Mammary epithelial cell (primary cell): ENCODE measurements at regions not wholly inside any gene's neighbourhood (a gene's known extent, or its start where the extent isn't known, plus 50 kb on each side); places are given as distances from the start of the nearest gene placed in this dataset.

ENCODE experiments used
- EZH2 ChIP-seq: IDR thresholded peaks from 2 replicates; pipeline ENCODE4 v1.6.1; 2012; ENCODE audit warnings: low read length, inconsistent platforms, borderline replicate concordance
- TF ChIP-seq, protein P1 (sequence below), 2 donors: IDR thresholded peaks in 1 of 2; conservative IDR thresholded peaks in 1 of 2; 2 replicates each; pipeline ENCODE4 v1.5.1; 2011 to 2012; ENCODE audit warnings: inconsistent platforms in 2 of 2, low read length in 2 of 2, mild to moderate bottlenecking in 2 of 2, control low read depth in 1 of 2, low read depth in 1 of 2; ENCODE audit not compliant: insufficient read depth in 1 of 2; ENCODE audit errors: extremely low read depth in 1 of 2

GRCh38 chr3:72165317-72165716 lies 380.4 kb upstream of the PROK2 start:
- no peak for TF ChIP-seq EZH2
- TF ChIP-seq, protein P1, sequence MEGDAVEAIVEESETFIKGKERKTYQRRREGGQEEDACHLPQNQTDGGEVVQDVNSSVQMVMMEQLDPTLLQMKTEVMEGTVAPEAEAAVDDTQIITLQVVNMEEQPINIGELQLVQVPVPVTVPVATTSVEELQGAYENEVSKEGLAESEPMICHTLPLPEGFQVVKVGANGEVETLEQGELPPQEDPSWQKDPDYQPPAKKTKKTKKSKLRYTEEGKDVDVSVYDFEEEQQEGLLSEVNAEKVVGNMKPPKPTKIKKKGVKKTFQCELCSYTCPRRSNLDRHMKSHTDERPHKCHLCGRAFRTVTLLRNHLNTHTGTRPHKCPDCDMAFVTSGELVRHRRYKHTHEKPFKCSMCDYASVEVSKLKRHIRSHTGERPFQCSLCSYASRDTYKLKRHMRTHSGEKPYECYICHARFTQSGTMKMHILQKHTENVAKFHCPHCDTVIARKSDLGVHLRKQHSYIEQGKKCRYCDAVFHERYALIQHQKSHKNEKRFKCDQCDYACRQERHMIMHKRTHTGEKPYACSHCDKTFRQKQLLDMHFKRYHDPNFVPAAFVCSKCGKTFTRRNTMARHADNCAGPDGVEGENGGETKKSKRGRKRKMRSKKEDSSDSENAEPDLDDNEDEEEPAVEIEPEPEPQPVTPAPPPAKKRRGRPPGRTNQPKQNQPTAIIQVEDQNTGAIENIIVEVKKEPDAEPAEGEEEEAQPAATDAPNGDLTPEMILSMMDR (conservative IDR thresholded peaks at IDR 0.05 in 1 of 2, IDR thresholded peaks at IDR 0.05 in 1 of 2; ENCODE audit: extremely low read depth in 1 of 2, insufficient read depth in 1 of 2, low read depth in 1 of 2, low read length in 2 of 2) = no peak
